Cardiac muscle cell (in vitro differentiated cells and primary cell): ENCODE measurements at regions not wholly inside any gene's neighbourhood (a gene's known extent, or its start where the extent isn't known, plus 50 kb on each side); places are given as distances from the start of the nearest gene placed in this dataset.

Experiments
- DNase-seq, 2 donors: peaks; one replicate each; pipeline versions ENCODE4 v3.0.0 to v3.0.0-alpha.2; 2010 to 2017; ENCODE audit warnings: low read depth in 1 of 2, low spot score in 1 of 2
- H3K27ac ChIP-seq: fragments of 200-600 bp; sonication (generic); 2 replicates; pipeline ENCODE4 v1.5.1; 2016
- H3K27me3 ChIP-seq: fragments of 200-600 bp; sonication (generic); 2 replicates; pipeline ENCODE4 v1.6.0; 2016; ENCODE audit warnings: control low read depth
- H3K36me3 ChIP-seq: fragments of 200-600 bp; sonication (generic); 2 replicates; pipeline ENCODE4 v1.5.1; 2016; ENCODE audit warnings: control low read depth
- H3K4me1 ChIP-seq: fragments of 200-600 bp; sonication (generic); 2 replicates; pipeline ENCODE4 v1.8.1; 2017; ENCODE audit warnings: low read depth, mild to moderate bottlenecking, mixed run types
- H3K4me3 ChIP-seq: fragments of 200-600 bp; sonication (generic); 2 replicates; pipeline ENCODE4 v1.5.1; 2016; ENCODE audit warnings: mild to moderate bottlenecking
- H3K9me3 ChIP-seq: fragments of 200-600 bp; sonication (generic); 2 replicates; pipeline ENCODE4 v1.5.1; 2017; ENCODE audit warnings: low read depth, mild to moderate bottlenecking, control low read depth
- CTCF ChIP-seq: IDR thresholded peaks from 2 replicates; pipeline ENCODE4 v1.5.1; 2012; ENCODE audit warnings: low read depth, mild to moderate bottlenecking, low read length

- no peak for TF ChIP-seq CTCF
- Histone ChIP-seq H3K27ac (no peak overlapping the region), H3K4me3 (no peak overlapping the region), H3K36me3 (no peaks in the 10 kb centered on the region), H3K27me3 (no peaks in the 10 kb centered on the region), H3K9me3 (no peaks in the 10 kb centered on the region), H3K4me1 (no peaks in the 10 kb centered on the region)
- DNase-seq = no peak
Measured at GRCh38 chr22:23377767-23378166, 197.5 kb downstream of the BCR start.

GRCh38 chr22:23376256-23376655 lies 195.9 kb downstream of the BCR start:
- Histone ChIP-seq H3K27me3 (no peaks in the 10 kb centered on the region), H3K36me3 (no peaks in the 10 kb centered on the region), H3K9me3 (no peaks in the 10 kb centered on the region), H3K4me1 (no peaks in the 10 kb centered on the region), H3K27ac (no peak overlapping the region), H3K4me3 (no peak overlapping the region)
- DNase-seq = peak in 1 of 2 donors; percentile 6
- peak; percentile 15 for TF ChIP-seq CTCF

- H3K27me3 ChIP-seq = no peaks in the 10 kb centered on the region
Measured at GRCh38 chr22:23375031-23375827, 194.9 kb downstream of the BCR start.

GRCh38 chr22:23373601-23374000 lies 193.3 kb downstream of the BCR start:
- TF ChIP-seq CTCF = no peak
- Histone ChIP-seq H3K9me3 (no peaks in the 10 kb centered on the region), H3K27me3 (peaks cover 4% of the 10 kb centered on the region), H3K36me3 (no peaks in the 10 kb centered on the region), H3K4me1 (no peaks in the 10 kb centered on the region), H3K27ac (no peak overlapping the region), H3K4me3 (no peak overlapping the region)
- DNase-seq = no peak

More at GRCh38 chr22:23375031-23375827, 194.9 kb downstream of the BCR start:
- Histone ChIP-seq H3K27ac (no peak overlapping the region), H3K9me3 (no peaks in the 10 kb centered on the region), H3K36me3 (no peaks in the 10 kb centered on the region), H3K4me3 (no peak overlapping the region), H3K4me1 (no peaks in the 10 kb centered on the region)
- TF ChIP-seq CTCF = no peak
- no peak for DNase-seq

- DNase-seq = no peak
- H3K27ac ChIP-seq = no peak overlapping the region
- H3K9me3 ChIP-seq = no peaks in the 10 kb centered on the region
- no peaks in the 10 kb centered on the region for H3K36me3 ChIP-seq
- peaks cover 11% of the 10 kb centered on the region for H3K27me3 ChIP-seq
- H3K4me1 ChIP-seq = no peaks in the 10 kb centered on the region
- no peak overlapping the region for H3K4me3 ChIP-seq
- no peak for TF ChIP-seq CTCF
Measured at GRCh38 chr22:23370251-23370650, 189.9 kb downstream of the BCR start.
